Endothelial cell (in vitro differentiated cells): ENCODE measurements at regions not wholly inside any gene's neighbourhood (a gene's known extent, or its start where the extent isn't known, plus 50 kb on each side); places are given as distances from the start of the nearest gene placed in this dataset.

Source experiments
- DNase-seq: peaks from one replicate; pipeline ENCODE4 v3.0.0; 2021; ENCODE audit warnings: low spot score
- H3K27ac Mint-ChIP-seq: one replicate; pipeline ENCODE4 v1.8.0; 2021; ENCODE audit warnings: mixed read lengths, inconsistent platforms; ENCODE audit not compliant: unreplicated experiment
- H3K27me3 Mint-ChIP-seq: one replicate; pipeline ENCODE4 v1.8.0; 2021; ENCODE audit warnings: mild to moderate bottlenecking, moderate library complexity, mixed read lengths, inconsistent platforms; ENCODE audit not compliant: unreplicated experiment
- H3K36me3 Mint-ChIP-seq: one replicate; pipeline ENCODE4 v1.8.0; 2021; ENCODE audit warnings: mild to moderate bottlenecking, low read depth, mixed read lengths, inconsistent platforms; ENCODE audit not compliant: unreplicated experiment
- H3K4me1 Mint-ChIP-seq: one replicate; pipeline ENCODE4 v1.8.0; 2021; ENCODE audit warnings: mild to moderate bottlenecking, mixed read lengths, inconsistent platforms; ENCODE audit not compliant: unreplicated experiment
- H3K4me3 Mint-ChIP-seq: one replicate; pipeline ENCODE4 v1.8.0; 2021; ENCODE audit warnings: mild to moderate bottlenecking, mixed read lengths, inconsistent platforms; ENCODE audit not compliant: unreplicated experiment
- H3K9me3 Mint-ChIP-seq: one replicate; pipeline ENCODE4 v1.8.0; 2021; ENCODE audit warnings: mixed read lengths, inconsistent platforms; ENCODE audit not compliant: unreplicated experiment
- TF ChIP-seq, protein P1 (sequence below): fragments of 200-600 bp; sonication (generic); IDR thresholded peaks from one replicate; pipeline ENCODE4 v1.5.0; 2021; ENCODE audit warnings: antibody characterized with exemption; ENCODE audit not compliant: unreplicated experiment

DNA sequence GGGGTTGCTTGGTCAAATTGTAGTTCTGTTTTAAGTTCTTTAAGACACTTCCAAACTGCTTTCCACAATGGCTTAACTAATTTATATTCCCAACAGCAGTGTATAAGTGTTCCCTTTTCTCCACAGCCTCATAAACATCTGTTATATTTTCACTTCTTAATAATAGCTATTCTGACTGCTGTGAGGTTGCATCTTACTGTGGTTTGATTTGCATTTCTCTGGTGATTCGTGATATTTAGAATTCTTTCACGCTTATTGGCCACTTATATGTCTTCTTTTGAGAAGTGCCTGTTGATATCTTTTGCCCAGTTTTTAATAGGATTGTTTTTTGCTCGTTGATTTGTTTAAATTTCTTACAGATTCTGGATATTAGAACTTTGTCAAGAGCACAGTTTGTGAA lies 278.6 kb upstream of the ITM2A start:
- Mint-ChIP-seq H3K27ac (no peak overlapping the region), H3K27me3 (peaks cover 2% of the 10 kb centered on the region), H3K9me3 (no peaks in the 10 kb centered on the region), H3K4me1 (no peaks in the 10 kb centered on the region), H3K4me3 (no peak overlapping the region), H3K36me3 (no peaks in the 10 kb centered on the region)
- TF ChIP-seq, protein P1, sequence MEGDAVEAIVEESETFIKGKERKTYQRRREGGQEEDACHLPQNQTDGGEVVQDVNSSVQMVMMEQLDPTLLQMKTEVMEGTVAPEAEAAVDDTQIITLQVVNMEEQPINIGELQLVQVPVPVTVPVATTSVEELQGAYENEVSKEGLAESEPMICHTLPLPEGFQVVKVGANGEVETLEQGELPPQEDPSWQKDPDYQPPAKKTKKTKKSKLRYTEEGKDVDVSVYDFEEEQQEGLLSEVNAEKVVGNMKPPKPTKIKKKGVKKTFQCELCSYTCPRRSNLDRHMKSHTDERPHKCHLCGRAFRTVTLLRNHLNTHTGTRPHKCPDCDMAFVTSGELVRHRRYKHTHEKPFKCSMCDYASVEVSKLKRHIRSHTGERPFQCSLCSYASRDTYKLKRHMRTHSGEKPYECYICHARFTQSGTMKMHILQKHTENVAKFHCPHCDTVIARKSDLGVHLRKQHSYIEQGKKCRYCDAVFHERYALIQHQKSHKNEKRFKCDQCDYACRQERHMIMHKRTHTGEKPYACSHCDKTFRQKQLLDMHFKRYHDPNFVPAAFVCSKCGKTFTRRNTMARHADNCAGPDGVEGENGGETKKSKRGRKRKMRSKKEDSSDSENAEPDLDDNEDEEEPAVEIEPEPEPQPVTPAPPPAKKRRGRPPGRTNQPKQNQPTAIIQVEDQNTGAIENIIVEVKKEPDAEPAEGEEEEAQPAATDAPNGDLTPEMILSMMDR = no peak
- DNase-seq = no peak

DNA sequence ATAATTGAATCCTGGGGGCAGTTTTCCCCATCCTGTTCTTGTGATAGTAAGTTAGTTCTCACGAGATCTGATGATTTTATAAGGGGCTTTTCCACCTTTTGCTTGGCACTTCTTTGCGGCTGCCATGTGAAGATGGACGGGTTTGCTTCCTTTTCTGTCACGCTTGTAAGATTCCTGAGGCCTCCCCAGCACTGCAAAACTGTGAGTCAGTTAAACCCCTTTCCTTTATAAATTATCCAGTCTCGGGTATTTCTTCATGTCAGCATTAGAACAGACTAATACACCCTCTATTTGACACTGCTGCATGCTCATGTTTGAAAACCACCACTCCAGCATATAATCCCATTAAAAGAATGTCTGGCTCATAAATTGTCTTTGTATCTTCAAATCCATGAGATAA lies 264.4 kb upstream of the ITM2A start:
- H3K4me1 Mint-ChIP-seq = no peaks in the 10 kb centered on the region
- H3K27ac Mint-ChIP-seq = no peak overlapping the region
- no peak for DNase-seq
- no peaks in the 10 kb centered on the region for H3K9me3 Mint-ChIP-seq
- no peak overlapping the region for H3K4me3 Mint-ChIP-seq
- TF ChIP-seq, protein P1 = no peak
- no peaks in the 10 kb centered on the region for H3K27me3 Mint-ChIP-seq
- H3K36me3 Mint-ChIP-seq = no peaks in the 10 kb centered on the region

DNA sequence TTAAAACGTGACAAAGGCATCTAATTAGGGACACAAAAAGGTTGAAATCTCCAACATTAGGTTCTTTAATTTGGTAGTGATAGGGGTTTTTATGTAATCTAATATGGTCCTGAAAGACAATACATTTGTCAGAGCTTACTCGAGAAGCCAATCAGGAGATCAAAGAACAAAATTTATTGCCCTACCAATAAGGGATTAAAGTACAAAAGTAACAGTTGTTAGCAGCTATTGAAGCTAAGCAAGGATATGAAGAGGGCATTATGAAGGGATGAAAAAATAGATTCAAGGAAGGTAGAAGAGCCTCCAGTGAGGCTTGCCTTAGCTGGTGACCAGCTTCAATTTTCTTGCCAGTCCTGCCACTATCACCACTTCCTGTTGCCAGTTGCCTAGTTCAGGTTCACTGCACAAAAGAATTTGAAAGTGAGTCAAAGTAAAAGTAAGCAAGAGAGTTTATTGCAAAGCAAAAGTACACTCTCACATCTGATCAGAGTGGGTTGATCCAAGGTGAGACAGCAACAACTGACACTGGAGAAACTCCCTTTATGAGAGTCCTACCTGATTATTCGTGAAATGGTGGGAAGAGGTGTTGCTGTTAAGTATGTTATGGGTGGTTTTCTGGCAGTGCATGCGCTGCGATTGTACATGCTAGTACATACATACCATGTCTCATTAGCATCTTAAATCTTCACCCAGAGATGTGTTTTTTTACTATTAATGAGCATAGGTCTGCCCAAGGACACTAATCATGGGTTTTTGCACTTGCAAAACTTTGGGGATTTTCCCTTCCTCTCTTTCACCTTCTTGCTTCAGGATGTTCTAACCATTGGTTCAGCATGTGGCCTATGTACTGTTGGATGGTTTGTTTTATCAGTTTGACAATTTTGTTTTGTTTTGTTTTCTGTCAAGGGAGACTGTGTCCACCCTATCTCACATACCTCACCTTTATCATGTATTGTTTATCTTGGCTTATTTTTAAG lies 263.2 kb upstream of the ITM2A start:
- TF ChIP-seq, protein P1 = no peak
- no peaks in the 10 kb centered on the region for H3K9me3 Mint-ChIP-seq
- no peaks in the 10 kb centered on the region for H3K4me1 Mint-ChIP-seq
- no peak overlapping the region for H3K27ac Mint-ChIP-seq
- no peak for DNase-seq
- no peaks in the 10 kb centered on the region for H3K36me3 Mint-ChIP-seq
- no peak overlapping the region for H3K4me3 Mint-ChIP-seq
- no peaks in the 10 kb centered on the region for H3K27me3 Mint-ChIP-seq

DNA sequence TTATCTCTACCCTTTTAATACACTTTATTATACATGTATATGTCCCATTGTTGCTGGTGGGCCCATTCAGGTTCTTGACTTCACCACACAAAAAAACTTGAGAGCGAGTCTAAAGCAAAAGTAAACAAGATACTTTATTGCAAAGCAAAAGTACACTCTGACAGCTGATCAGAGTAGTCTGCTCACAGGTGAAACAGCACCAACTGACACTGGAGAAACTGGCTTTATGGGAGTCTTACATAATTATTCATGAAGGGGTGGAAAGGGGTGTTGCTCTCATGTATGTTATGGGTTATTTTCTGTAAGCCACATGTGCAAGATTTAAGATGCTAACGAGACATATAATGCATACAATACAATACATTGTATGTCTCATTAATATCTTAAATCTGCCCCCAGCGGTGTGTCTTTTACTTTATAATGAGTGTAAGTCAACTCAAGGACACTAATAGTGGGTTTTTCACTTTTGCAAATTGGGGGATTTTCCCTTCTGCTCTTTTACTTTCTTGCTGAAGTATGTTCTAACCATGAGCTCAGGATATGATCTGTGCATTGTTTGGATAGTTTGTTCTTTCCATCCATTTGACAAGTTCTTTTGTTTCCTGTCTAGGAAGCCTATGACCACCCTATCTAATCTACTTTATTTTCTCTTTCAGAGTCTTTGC lies 256.1 kb upstream of the ITM2A start:
- Mint-ChIP-seq H3K9me3 (no peaks in the 10 kb centered on the region), H3K4me3 (no peak overlapping the region), H3K36me3 (no peaks in the 10 kb centered on the region), H3K27ac (no peak overlapping the region), H3K27me3 (peaks cover 1% of the 10 kb centered on the region), H3K4me1 (no peaks in the 10 kb centered on the region)
- DNase-seq = no peak
- TF ChIP-seq, protein P1 = no peak

DNA sequence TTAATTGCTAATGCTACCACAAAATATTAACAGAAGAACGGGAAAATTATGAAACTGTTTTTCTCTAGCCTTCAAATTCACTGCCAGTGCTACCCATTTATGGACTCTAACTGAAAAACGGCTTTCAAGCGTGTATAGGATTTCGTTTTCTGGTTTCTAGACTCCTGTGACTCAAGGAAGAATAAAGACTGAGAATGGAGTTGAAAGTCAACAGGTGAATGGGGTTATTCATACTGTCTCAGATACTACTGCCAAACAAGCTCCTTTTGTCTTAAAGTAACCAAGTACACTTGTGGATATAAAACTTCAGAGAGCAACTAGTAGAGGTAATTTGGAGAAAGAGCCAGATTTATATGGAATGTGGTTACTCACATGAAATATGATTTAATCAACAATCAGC lies 251.1 kb upstream of the ITM2A start:
- Mint-ChIP-seq H3K27me3 (no peaks in the 10 kb centered on the region), H3K4me3 (no peak overlapping the region), H3K27ac (no peak overlapping the region), H3K36me3 (no peaks in the 10 kb centered on the region), H3K9me3 (no peaks in the 10 kb centered on the region), H3K4me1 (no peaks in the 10 kb centered on the region)
- TF ChIP-seq, protein P1 = no peak
- DNase-seq = no peak
